NT2/D1 (cell line): ENCODE measurements at regions not wholly inside any gene's neighbourhood (a gene's known extent, or its start where the extent isn't known, plus 50 kb on each side); places are given as distances from the start of the nearest gene placed in this dataset.

ENCODE experiments used
- DNase-seq: peaks from one replicate; pipeline ENCODE4 v3.0.0-alpha.2; 2011; ENCODE audit warnings: low read depth, low spot score
- H3K27me3 ChIP-seq: 2 replicates; pipeline ENCODE4 v1.6.0; 2011; ENCODE audit warnings: mild to moderate bottlenecking; ENCODE audit not compliant: insufficient read length, insufficient read depth
- H3K36me3 ChIP-seq: 2 replicates; pipeline ENCODE4 v1.6.1; 2011; ENCODE audit warnings: mild to moderate bottlenecking, low read length, mixed read lengths; ENCODE audit not compliant: insufficient read depth, insufficient read length
- H3K4me1 ChIP-seq: 2 replicates; pipeline ENCODE4 v1.5.1; 2011; ENCODE audit not compliant: insufficient read depth, insufficient read length
- H3K4me3 ChIP-seq: 2 replicates; pipeline ENCODE4 v1.5.1; 2011; ENCODE audit warnings: low read depth; ENCODE audit not compliant: insufficient read length
- H3K9ac ChIP-seq: 2 replicates; pipeline ENCODE4 v1.6.0; 2011; ENCODE audit warnings: low read depth; ENCODE audit not compliant: insufficient read length
- H3K9me3 ChIP-seq: 2 replicates; pipeline ENCODE4 v1.5.1; 2011; ENCODE audit warnings: mild to moderate bottlenecking, low read length; ENCODE audit not compliant: insufficient read depth
- SUZ12 ChIP-seq: IDR thresholded peaks from 2 replicates; pipeline ENCODE4 v1.6.1; 2011; ENCODE audit not compliant: insufficient read length, insufficient read depth; ENCODE audit errors: extremely low read depth
- YY1 ChIP-seq: IDR thresholded peaks from 2 replicates; pipeline ENCODE4 v1.6.1; 2011; ENCODE audit not compliant: insufficient read length, insufficient read depth
- ZNF274 ChIP-seq: IDR thresholded peaks from 2 replicates; pipeline ENCODE4 v1.6.1; 2011; ENCODE audit warnings: mild to moderate bottlenecking, low read depth, low read length

- Histone ChIP-seq H3K36me3 (no peaks in the 10 kb centered on the region), H3K4me3 (no peak overlapping the region), H3K4me1 (no peaks in the 10 kb centered on the region), H3K9me3 (peaks cover 12% of the 10 kb centered on the region), H3K27me3 (no peaks in the 10 kb centered on the region), H3K9ac (no peak overlapping the region)
- DNase-seq = peak; percentile 48
- TF ChIP-seq YY1 (no peak), ZNF274 (no peak), SUZ12 (no peak)
These were observed 1365.4 kb upstream of the RAG2 start for GRCh38 chr11:37963440-37963839.

GRCh38 chr11:37957717-37958116, 1359.7 kb upstream of the RAG2 start:
- H3K27me3 ChIP-seq = no peaks in the 10 kb centered on the region
- peaks cover 12% of the 10 kb centered on the region for H3K9me3 ChIP-seq
- no peak for TF ChIP-seq ZNF274
- no peak for TF ChIP-seq SUZ12
- no peak for TF ChIP-seq YY1
- H3K36me3 ChIP-seq = no peaks in the 10 kb centered on the region
- no peak overlapping the region for H3K4me3 ChIP-seq
- H3K4me1 ChIP-seq = no peaks in the 10 kb centered on the region
- DNase-seq = no peak
- no peak overlapping the region for H3K9ac ChIP-seq

GRCh38 chr11:37951996-37952395, 1354.0 kb upstream of the RAG2 start:
- TF ChIP-seq SUZ12 (no peak), ZNF274 (no peak), YY1 (no peak)
- no peak overlapping the region for H3K4me3 ChIP-seq
- H3K9ac ChIP-seq = no peak overlapping the region
- no peaks in the 10 kb centered on the region for H3K4me1 ChIP-seq
- H3K36me3 ChIP-seq = no peaks in the 10 kb centered on the region
- no peak for DNase-seq
- no peaks in the 10 kb centered on the region for H3K9me3 ChIP-seq
- H3K27me3 ChIP-seq = no peaks in the 10 kb centered on the region

- no peak for DNase-seq
- no peak overlapping the region for H3K9ac ChIP-seq
- H3K36me3 ChIP-seq = no peaks in the 10 kb centered on the region
- H3K9me3 ChIP-seq = peaks cover 4% of the 10 kb centered on the region; the same call in 1 of the 2 replicates
- H3K4me1 ChIP-seq = no peaks in the 10 kb centered on the region
- H3K4me3 ChIP-seq = no peak overlapping the region
- H3K27me3 ChIP-seq = no peaks in the 10 kb centered on the region
- TF ChIP-seq ZNF274 = no peak
- no peak for TF ChIP-seq YY1
- TF ChIP-seq SUZ12 = no peak
These were observed 1350.2 kb upstream of the RAG2 start for GRCh38 chr11:37948258-37948657.

DNA sequence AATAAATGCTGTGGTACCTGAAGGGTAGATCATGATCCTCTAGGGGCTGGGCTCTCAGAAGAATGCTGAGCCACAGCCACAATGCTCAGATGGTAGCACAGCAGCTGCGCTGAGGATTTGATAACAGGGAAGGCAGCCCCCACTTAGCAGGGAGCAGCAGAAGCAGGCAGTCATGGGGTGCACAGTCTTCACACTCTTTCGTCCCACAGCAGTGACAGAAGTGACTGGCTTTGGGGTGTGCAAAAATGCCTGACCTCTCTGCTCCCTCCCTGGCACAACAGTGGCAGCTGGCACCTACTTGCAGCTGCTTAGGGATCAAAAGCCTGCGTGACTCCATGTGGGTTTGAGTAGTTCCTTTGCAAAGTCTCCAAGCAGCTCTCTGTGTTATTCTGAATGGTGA, 1349.8 kb upstream of the RAG2 start:
- no peaks in the 10 kb centered on the region for H3K27me3 ChIP-seq
- DNase-seq = no peak
- H3K9me3 ChIP-seq = peaks cover 4% of the 10 kb centered on the region
- TF ChIP-seq SUZ12 (no peak), ZNF274 (no peak), YY1 (no peak)
- no peak overlapping the region for H3K4me3 ChIP-seq
- H3K36me3 ChIP-seq = no peaks in the 10 kb centered on the region
- H3K4me1 ChIP-seq = no peaks in the 10 kb centered on the region
- H3K9ac ChIP-seq = no peak overlapping the region

DNA sequence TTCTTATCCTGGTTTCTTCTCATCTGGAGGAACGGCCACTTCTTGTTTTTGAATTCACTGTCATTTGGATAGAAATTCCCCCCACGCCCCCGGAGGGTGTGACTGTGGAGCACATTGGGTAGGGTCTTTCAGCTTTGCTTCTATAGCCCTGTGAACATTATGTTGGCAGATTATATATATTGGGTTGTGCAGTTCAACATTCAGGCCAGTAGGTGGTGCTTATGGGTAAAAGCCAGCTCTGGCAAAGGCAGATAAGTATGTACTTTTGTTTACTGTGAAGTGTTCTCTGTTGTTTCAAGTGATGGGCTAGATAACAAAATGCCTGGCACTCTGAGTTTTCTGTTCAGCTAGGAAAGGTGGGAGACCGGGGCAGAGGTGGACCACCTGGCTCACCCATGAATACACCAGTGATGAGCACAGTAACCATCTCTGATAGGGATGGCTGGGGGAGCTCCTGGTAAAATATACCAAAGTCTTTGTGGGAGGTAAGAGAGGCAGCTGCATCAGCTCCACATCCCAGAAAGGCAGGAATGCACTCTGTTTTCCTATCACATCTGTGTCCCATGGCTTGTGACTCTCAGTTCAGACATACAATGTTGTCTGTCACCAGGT, 1348.2 kb upstream of the RAG2 start:
- H3K9ac ChIP-seq = no peak overlapping the region
- H3K9me3 ChIP-seq = peaks cover 4% of the 10 kb centered on the region
- no peaks in the 10 kb centered on the region for H3K36me3 ChIP-seq
- TF ChIP-seq SUZ12 = no peak
- no peak for TF ChIP-seq YY1
- TF ChIP-seq ZNF274 = no peak
- H3K27me3 ChIP-seq = no peaks in the 10 kb centered on the region
- no peak overlapping the region for H3K4me3 ChIP-seq
- no peaks in the 10 kb centered on the region for H3K4me1 ChIP-seq
- DNase-seq = peak; percentile 59

- H3K27me3 ChIP-seq = no peaks in the 10 kb centered on the region
- DNase-seq = no peak
- TF ChIP-seq ZNF274 = no peak
- no peak for TF ChIP-seq YY1
- TF ChIP-seq SUZ12 = no peak
- no peak overlapping the region for H3K4me3 ChIP-seq
- H3K9me3 ChIP-seq = peaks cover 4% of the 10 kb centered on the region
- H3K36me3 ChIP-seq = no peaks in the 10 kb centered on the region
- H3K9ac ChIP-seq = no peak overlapping the region
- no peaks in the 10 kb centered on the region for H3K4me1 ChIP-seq
These were observed 1344.0 kb upstream of the RAG2 start for GRCh38 chr11:37942081-37942480.
